WTC11 (cell line): ENCODE measurements at regions not wholly inside any gene's neighbourhood (a gene's known extent, or its start where the extent isn't known, plus 50 kb on each side); places are given as distances from the start of the nearest gene placed in this dataset.

Source experiments
- ATAC-seq: fragments of 200-7000 bp; cut with Tn5 transposase; 2 replicates; pipeline ENCODE4 v1.10.0; 2021; ENCODE audit warnings: mild to moderate bottlenecking, moderate library complexity
- CTCF ChIA-PET: fragments of 300-600 bp; sonication (Branson Sonifier 250); formaldehyde crosslinking; loops from one replicate; lab custom pipeline; 2021; ENCODE audit warnings: antibody characterized with exemption; lab: Charles Lee
- POLR2A ChIA-PET: fragments of 350-600 bp; sonication (Branson Sonifier 250); formaldehyde crosslinking; loops from one replicate; lab custom pipeline; 2021; ENCODE audit warnings: antibody characterized with exemption; lab: Charles Lee
- DNase-seq: peaks from one replicate; pipeline ENCODE4 v3.0.0; 2021; ENCODE audit warnings: low spot score
- H3K27ac Mint-ChIP-seq: 2 replicates; pipeline ENCODE4 v1.8.0; 2021; ENCODE audit warnings: mixed read lengths
- H3K27me3 Mint-ChIP-seq: 2 replicates; pipeline ENCODE4 v1.8.0; 2021; ENCODE audit warnings: low read depth, mild to moderate bottlenecking, moderate library complexity, mixed read lengths
- H3K36me3 Mint-ChIP-seq: 2 replicates; pipeline ENCODE4 v1.8.0; 2021; ENCODE audit warnings: mixed read lengths
- H3K4me1 Mint-ChIP-seq: 2 replicates; pipeline ENCODE4 v1.8.0; 2022; ENCODE audit warnings: mixed read lengths
- H3K4me3 Mint-ChIP-seq: 2 replicates; pipeline ENCODE4 v1.8.0; 2021; ENCODE audit warnings: mild to moderate bottlenecking, moderate library complexity, mixed read lengths
- H3K9me3 Mint-ChIP-seq: 2 replicates; pipeline ENCODE4 v1.8.0; 2021; ENCODE audit warnings: mixed read lengths
- CREM ChIP-seq: sonication (generic); formaldehyde crosslinking; IDR thresholded peaks from 2 replicates; pipeline ENCODE4 v1.8.1; 2022; ENCODE audit warnings: mild to moderate bottlenecking, missing genetic modification reagents, moderate library complexity
- CTCF ChIP-seq: fragments of 200-600 bp; IDR thresholded peaks from 2 replicates; pipeline ENCODE4 v1.8.0; 2022; ENCODE audit warnings: antibody characterized with exemption
- ELF4 ChIP-seq: sonication (generic); formaldehyde crosslinking; IDR thresholded peaks from 2 replicates; pipeline ENCODE4 v1.8.1; 2022; ENCODE audit warnings: low read depth, mild to moderate bottlenecking, moderate library complexity, missing genetic modification reagents
- GABPB1 ChIP-seq: sonication (generic); formaldehyde crosslinking; IDR thresholded peaks from 2 replicates; pipeline ENCODE4 v1.8.1; 2023; ENCODE audit warnings: mild to moderate bottlenecking, missing genetic modification reagents
- JAZF1 ChIP-seq: fragments of 250-450 bp; sonication (Bioruptor Pico); IDR thresholded peaks from 2 replicates; pipeline ENCODE4 v1.9.0; 2021; ENCODE audit warnings: moderate library complexity, mild to moderate bottlenecking, inconsistent platforms
- JUN ChIP-seq: sonication (generic); formaldehyde crosslinking; IDR thresholded peaks from 2 replicates; pipeline ENCODE4 v1.8.0; 2023; ENCODE audit warnings: mild to moderate bottlenecking, missing genetic modification reagents
- NFE2L1 ChIP-seq: sonication (generic); formaldehyde crosslinking; IDR thresholded peaks from 2 replicates; pipeline ENCODE4 v1.8.1; 2023; ENCODE audit warnings: missing genetic modification reagents
- NR2C2 ChIP-seq: sonication (generic); formaldehyde crosslinking; IDR thresholded peaks from 2 replicates; pipeline ENCODE4 v1.8.0; 2022; ENCODE audit warnings: mild to moderate bottlenecking, missing genetic modification reagents
- RORB ChIP-seq: fragments of 250-450 bp; sonication (Bioruptor Pico); IDR thresholded peaks from 2 replicates; pipeline ENCODE4 v1.9.0; 2021; ENCODE audit warnings: mild to moderate bottlenecking
- SMAD3 ChIP-seq: sonication (generic); formaldehyde crosslinking; IDR thresholded peaks from 2 replicates; pipeline ENCODE4 v1.8.0; 2022; ENCODE audit warnings: missing genetic modification reagents, mild to moderate bottlenecking, borderline replicate concordance
- SP1 ChIP-seq: sonication (generic); formaldehyde crosslinking; conservative IDR thresholded peaks from 2 replicates; pipeline ENCODE4 v1.8.1; 2022; ENCODE audit warnings: missing genetic modification reagents
- ZNF121 ChIP-seq: sonication (generic); formaldehyde crosslinking; IDR thresholded peaks from 2 replicates; pipeline ENCODE4 v1.8.0; 2023; ENCODE audit warnings: missing genetic modification reagents
- ZNF232 ChIP-seq: sonication (generic); formaldehyde crosslinking; IDR thresholded peaks from 2 replicates; pipeline ENCODE4 v1.8.0; 2022; ENCODE audit warnings: mild to moderate bottlenecking, missing genetic modification reagents
- ZNF281 ChIP-seq: sonication (generic); formaldehyde crosslinking; IDR thresholded peaks from 2 replicates; pipeline ENCODE4 v1.8.0; 2023; ENCODE audit warnings: mild to moderate bottlenecking, missing genetic modification reagents
- ZNF423 ChIP-seq: fragments of 250-450 bp; sonication (Bioruptor Pico); IDR thresholded peaks from 2 replicates; pipeline ENCODE4 v2.1.2; 2022; ENCODE audit warnings: mild to moderate bottlenecking, moderate library complexity
- TF ChIP-seq, protein P1 (sequence below): sonication (generic); formaldehyde crosslinking; IDR thresholded peaks from 2 replicates; pipeline ENCODE4 v1.8.1; 2022; ENCODE audit warnings: mild to moderate bottlenecking, moderate library complexity, missing genetic modification reagents
- TF ChIP-seq, protein P2 (sequence below): sonication (generic); formaldehyde crosslinking; IDR thresholded peaks from 2 replicates; pipeline ENCODE4 v1.8.0; 2023; ENCODE audit warnings: missing genetic modification reagents, mild to moderate bottlenecking, borderline replicate concordance
- TF ChIP-seq, protein P3 (sequence below): fragments of 250-450 bp; sonication (Bioruptor Pico); IDR thresholded peaks from 2 replicates; pipeline ENCODE4 v1.8.0; 2021; ENCODE audit warnings: mild to moderate bottlenecking
- TF ChIP-seq, protein P4 (sequence below): fragments of 250-450 bp; sonication (Bioruptor Pico); IDR thresholded peaks from 2 replicates; pipeline ENCODE4 v1.9.0; 2021; ENCODE audit warnings: mild to moderate bottlenecking, borderline replicate concordance

DNA sequence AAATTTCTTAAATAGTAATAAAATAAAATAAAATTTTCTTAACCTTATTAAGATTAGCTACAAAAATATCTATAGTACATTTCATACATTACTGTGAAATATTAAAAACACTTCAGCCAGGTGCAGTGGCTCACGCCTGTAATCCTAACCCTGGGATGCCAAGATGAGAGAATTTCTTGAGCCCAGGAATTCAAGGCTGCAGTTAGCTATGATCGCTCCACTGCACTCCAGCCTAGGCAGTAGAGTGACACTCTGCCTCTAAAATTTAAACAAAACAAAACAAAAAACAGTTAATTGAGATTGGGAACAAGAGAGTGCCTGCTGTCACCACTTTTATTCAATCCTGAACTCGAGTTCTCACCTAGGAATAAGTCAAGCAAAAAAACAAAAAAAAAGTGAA, 95.0 kb upstream of the CPNE8 start:
- ChIA-PET POLR2A (no interaction called here), CTCF (interaction anchor here (1.5 kb wide), 1 partner anchor 79 kb away, joined by 4 read pairs; no protein-coding TSS in a partner anchor)
- Mint-ChIP-seq H3K4me3 (no peak overlapping the region), H3K27ac (no peak overlapping the region), H3K4me1 (peaks cover 16% of the 10 kb centered on the region), H3K9me3 (no peaks in the 10 kb centered on the region), H3K27me3 (no peaks in the 10 kb centered on the region), H3K36me3 (no peaks in the 10 kb centered on the region)
- ATAC-seq, result no peak
- no peak for TF ChIP-seq GABPB1 (CRISPR knock-in tag)
- TF ChIP-seq CTCF, result no peak
- TF ChIP-seq NFE2L1, result no peak
- TF ChIP-seq ZNF281 (CRISPR knock-in tag), result no peak
- TF ChIP-seq JAZF1, result no peak
- no peak for TF ChIP-seq NR2C2 (CRISPR knock-in tag)
- TF ChIP-seq, protein P1, sequence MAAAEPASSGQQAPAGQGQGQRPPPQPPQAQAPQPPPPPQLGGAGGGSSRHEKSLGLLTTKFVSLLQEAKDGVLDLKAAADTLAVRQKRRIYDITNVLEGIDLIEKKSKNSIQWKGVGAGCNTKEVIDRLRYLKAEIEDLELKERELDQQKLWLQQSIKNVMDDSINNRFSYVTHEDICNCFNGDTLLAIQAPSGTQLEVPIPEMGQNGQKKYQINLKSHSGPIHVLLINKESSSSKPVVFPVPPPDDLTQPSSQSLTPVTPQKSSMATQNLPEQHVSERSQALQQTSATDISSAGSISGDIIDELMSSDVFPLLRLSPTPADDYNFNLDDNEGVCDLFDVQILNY (CRISPR knock-in tag), result no peak
- TF ChIP-seq, protein P2, sequence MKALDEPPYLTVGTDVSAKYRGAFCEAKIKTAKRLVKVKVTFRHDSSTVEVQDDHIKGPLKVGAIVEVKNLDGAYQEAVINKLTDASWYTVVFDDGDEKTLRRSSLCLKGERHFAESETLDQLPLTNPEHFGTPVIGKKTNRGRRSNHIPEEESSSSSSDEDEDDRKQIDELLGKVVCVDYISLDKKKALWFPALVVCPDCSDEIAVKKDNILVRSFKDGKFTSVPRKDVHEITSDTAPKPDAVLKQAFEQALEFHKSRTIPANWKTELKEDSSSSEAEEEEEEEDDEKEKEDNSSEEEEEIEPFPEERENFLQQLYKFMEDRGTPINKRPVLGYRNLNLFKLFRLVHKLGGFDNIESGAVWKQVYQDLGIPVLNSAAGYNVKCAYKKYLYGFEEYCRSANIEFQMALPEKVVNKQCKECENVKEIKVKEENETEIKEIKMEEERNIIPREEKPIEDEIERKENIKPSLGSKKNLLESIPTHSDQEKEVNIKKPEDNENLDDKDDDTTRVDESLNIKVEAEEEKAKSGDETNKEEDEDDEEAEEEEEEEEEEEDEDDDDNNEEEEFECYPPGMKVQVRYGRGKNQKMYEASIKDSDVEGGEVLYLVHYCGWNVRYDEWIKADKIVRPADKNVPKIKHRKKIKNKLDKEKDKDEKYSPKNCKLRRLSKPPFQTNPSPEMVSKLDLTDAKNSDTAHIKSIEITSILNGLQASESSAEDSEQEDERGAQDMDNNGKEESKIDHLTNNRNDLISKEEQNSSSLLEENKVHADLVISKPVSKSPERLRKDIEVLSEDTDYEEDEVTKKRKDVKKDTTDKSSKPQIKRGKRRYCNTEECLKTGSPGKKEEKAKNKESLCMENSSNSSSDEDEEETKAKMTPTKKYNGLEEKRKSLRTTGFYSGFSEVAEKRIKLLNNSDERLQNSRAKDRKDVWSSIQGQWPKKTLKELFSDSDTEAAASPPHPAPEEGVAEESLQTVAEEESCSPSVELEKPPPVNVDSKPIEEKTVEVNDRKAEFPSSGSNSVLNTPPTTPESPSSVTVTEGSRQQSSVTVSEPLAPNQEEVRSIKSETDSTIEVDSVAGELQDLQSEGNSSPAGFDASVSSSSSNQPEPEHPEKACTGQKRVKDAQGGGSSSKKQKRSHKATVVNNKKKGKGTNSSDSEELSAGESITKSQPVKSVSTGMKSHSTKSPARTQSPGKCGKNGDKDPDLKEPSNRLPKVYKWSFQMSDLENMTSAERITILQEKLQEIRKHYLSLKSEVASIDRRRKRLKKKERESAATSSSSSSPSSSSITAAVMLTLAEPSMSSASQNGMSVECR, result no peak
- no peak for TF ChIP-seq ZNF121 (CRISPR knock-in tag)
- TF ChIP-seq, protein P3, sequence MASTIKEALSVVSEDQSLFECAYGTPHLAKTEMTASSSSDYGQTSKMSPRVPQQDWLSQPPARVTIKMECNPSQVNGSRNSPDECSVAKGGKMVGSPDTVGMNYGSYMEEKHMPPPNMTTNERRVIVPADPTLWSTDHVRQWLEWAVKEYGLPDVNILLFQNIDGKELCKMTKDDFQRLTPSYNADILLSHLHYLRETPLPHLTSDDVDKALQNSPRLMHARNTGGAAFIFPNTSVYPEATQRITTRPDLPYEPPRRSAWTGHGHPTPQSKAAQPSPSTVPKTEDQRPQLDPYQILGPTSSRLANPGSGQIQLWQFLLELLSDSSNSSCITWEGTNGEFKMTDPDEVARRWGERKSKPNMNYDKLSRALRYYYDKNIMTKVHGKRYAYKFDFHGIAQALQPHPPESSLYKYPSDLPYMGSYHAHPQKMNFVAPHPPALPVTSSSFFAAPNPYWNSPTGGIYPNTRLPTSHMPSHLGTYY (CRISPR knock-in tag), result no peak
- no peak for TF ChIP-seq ZNF232 (CRISPR knock-in tag)
- TF ChIP-seq CREM (CRISPR knock-in tag), result no peak
- no peak for TF ChIP-seq ELF4
- TF ChIP-seq RORB (CRISPR knock-in tag), result no peak
- no peak for TF ChIP-seq ZNF423 (CRISPR knock-in tag)
- TF ChIP-seq, protein P4, sequence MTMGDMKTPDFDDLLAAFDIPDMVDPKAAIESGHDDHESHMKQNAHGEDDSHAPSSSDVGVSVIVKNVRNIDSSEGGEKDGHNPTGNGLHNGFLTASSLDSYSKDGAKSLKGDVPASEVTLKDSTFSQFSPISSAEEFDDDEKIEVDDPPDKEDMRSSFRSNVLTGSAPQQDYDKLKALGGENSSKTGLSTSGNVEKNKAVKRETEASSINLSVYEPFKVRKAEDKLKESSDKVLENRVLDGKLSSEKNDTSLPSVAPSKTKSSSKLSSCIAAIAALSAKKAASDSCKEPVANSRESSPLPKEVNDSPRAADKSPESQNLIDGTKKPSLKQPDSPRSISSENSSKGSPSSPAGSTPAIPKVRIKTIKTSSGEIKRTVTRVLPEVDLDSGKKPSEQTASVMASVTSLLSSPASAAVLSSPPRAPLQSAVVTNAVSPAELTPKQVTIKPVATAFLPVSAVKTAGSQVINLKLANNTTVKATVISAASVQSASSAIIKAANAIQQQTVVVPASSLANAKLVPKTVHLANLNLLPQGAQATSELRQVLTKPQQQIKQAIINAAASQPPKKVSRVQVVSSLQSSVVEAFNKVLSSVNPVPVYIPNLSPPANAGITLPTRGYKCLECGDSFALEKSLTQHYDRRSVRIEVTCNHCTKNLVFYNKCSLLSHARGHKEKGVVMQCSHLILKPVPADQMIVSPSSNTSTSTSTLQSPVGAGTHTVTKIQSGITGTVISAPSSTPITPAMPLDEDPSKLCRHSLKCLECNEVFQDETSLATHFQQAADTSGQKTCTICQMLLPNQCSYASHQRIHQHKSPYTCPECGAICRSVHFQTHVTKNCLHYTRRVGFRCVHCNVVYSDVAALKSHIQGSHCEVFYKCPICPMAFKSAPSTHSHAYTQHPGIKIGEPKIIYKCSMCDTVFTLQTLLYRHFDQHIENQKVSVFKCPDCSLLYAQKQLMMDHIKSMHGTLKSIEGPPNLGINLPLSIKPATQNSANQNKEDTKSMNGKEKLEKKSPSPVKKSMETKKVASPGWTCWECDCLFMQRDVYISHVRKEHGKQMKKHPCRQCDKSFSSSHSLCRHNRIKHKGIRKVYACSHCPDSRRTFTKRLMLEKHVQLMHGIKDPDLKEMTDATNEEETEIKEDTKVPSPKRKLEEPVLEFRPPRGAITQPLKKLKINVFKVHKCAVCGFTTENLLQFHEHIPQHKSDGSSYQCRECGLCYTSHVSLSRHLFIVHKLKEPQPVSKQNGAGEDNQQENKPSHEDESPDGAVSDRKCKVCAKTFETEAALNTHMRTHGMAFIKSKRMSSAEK, result no peak
- no peak for TF ChIP-seq SMAD3 (CRISPR knock-in tag)
- TF ChIP-seq SP1 (CRISPR knock-in tag), result no peak
- no peak for TF ChIP-seq JUN (CRISPR knock-in tag)
- DNase-seq, result no peak
